ENCODE measurements at regions not wholly inside any gene's neighbourhood (a gene's known extent, or its start where the extent isn't known, plus 50 kb on each side); places are given as distances from the start of the nearest gene placed in this dataset.

- Histone ChIP-seq H3K36me3 (ENCODE audit: control insufficient read depth, insufficient read depth, low read length) (no peaks in the 10 kb centered on the region), H3K27me3 (ENCODE audit: control insufficient read depth, insufficient read depth, low read length) (no peaks in the 10 kb centered on the region), H3K27ac (ENCODE audit: low read depth, low read length) (no peak overlapping the region), H3K9me3 (ENCODE audit: control insufficient read depth, insufficient read depth, low read length) (no peaks in the 10 kb centered on the region), H3K4me3 (ENCODE audit: low read depth, low read length) (no peak overlapping the region), H3K4me1 (ENCODE audit: control insufficient read depth, insufficient read depth, low read length) (peaks cover under 1% of the 10 kb centered on the region)
- WGBS (ENCODE audit: insufficient coverage), result 88% methylated on average over 15 of the region's 18 CpGs
- no peak for DNase-seq (ENCODE audit: low read depth in 4 of 6, low spot score in 6 of 6)
These were observed 241.6 kb downstream of the SYK start for GRCh38 chr9:91043056-91043810.

DNA sequence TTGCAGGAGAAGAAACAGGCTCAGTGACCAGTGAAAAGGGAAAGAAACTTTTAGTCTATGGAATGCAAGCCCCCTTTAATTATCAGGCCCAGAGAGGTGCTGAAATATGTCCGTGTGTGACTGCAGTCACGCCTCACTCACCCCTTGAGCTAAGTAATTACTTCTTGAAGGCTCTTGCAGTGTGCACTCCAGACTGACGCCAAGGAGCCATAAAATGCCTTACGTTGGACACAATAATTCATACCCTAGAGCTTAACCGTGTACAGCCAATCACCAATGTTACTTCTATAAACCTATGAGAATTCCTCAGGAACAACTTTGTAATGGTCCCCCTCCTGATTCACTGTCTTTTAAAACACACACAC is 242.2 kb downstream of the SYK start:
- 45% methylated on average over 3 of the region's 5 CpGs for WGBS (ENCODE audit: insufficient coverage)
- Histone ChIP-seq H3K36me3 (ENCODE audit: control insufficient read depth, insufficient read depth, low read length) (no peaks in the 10 kb centered on the region), H3K27me3 (ENCODE audit: control insufficient read depth, insufficient read depth, low read length) (no peaks in the 10 kb centered on the region), H3K4me1 (ENCODE audit: control insufficient read depth, insufficient read depth, low read length) (no peaks in the 10 kb centered on the region), H3K4me3 (ENCODE audit: low read depth, low read length) (no peak overlapping the region), H3K27ac (ENCODE audit: low read depth, low read length) (no peak overlapping the region), H3K9me3 (ENCODE audit: control insufficient read depth, insufficient read depth, low read length) (no peaks in the 10 kb centered on the region)
- peak in 1 of 6 donors; percentile 44 for DNase-seq (ENCODE audit: low read depth in 4 of 6, low spot score in 6 of 6)

- Histone ChIP-seq H3K9me3 (ENCODE audit: control insufficient read depth, insufficient read depth, low read length) (no peaks in the 10 kb centered on the region), H3K4me3 (ENCODE audit: low read depth, low read length) (no peak overlapping the region), H3K27ac (ENCODE audit: low read depth, low read length) (no peak overlapping the region), H3K27me3 (ENCODE audit: control insufficient read depth, insufficient read depth, low read length) (no peaks in the 10 kb centered on the region), H3K36me3 (ENCODE audit: control insufficient read depth, insufficient read depth, low read length) (no peaks in the 10 kb centered on the region), H3K4me1 (ENCODE audit: control insufficient read depth, insufficient read depth, low read length) (no peaks in the 10 kb centered on the region)
- DNase-seq (ENCODE audit: low read depth in 4 of 6, low spot score in 6 of 6), result no peak
- 71% methylated on average over 1 of the region's 3 CpGs for WGBS (ENCODE audit: insufficient coverage)
These were observed 242.7 kb downstream of the SYK start for GRCh38 chr9:91044354-91044753.

DNA sequence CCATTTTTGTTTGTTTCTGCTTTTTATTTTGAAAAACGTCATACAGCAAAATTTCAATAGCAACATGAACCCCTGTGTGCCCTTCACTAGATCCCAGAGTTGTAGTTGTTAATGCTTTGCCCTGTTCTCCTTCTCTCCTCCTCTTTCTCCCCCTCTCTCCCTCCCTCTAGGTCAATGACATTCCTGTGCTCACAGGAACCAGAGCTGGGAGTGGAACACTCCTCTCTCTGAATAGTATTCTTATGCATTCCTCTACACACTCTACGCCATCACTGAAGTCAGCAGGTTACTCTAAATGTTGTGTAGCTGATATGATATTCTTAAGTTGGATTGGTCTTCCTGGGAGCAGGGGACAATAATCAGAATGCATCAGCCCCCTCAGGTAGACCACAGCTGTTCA is 243.4 kb downstream of the SYK start:
- no peak overlapping the region for H3K4me3 ChIP-seq (ENCODE audit: low read depth, low read length)
- no peaks in the 10 kb centered on the region for H3K27me3 ChIP-seq (ENCODE audit: control insufficient read depth, insufficient read depth, low read length)
- H3K27ac ChIP-seq (ENCODE audit: low read depth, low read length), result no peak overlapping the region
- no CpG with 5 or more reads among the region's 2 CpGs for WGBS (ENCODE audit: insufficient coverage)
- DNase-seq (ENCODE audit: low read depth in 4 of 6, low spot score in 6 of 6), result no peak
- H3K4me1 ChIP-seq (ENCODE audit: control insufficient read depth, insufficient read depth, low read length), result no peaks in the 10 kb centered on the region
- H3K36me3 ChIP-seq (ENCODE audit: control insufficient read depth, insufficient read depth, low read length), result no peaks in the 10 kb centered on the region
- no peaks in the 10 kb centered on the region for H3K9me3 ChIP-seq (ENCODE audit: control insufficient read depth, insufficient read depth, low read length)

DNA sequence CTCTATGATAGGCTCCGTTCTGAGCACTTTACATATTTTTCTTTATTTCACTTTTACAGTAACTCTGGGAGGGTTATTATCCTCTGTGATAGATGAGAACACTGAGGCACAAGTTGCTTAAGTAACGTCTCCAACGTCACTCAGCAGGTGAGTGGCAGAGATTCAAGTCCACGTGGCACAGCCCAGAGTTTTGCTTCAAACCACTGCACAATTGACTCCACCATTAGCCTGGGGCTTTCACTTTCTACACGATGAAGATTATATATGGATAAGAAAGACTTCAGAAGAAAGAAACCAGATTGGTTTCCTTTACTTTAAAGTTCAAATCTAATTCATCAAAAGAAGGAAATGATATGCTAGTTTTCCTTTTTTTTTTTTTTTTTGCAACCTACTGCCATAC is 245.9 kb downstream of the SYK start:
- no peak for DNase-seq (ENCODE audit: low read depth in 4 of 6, low spot score in 6 of 6)
- no peaks in the 10 kb centered on the region for H3K27me3 ChIP-seq (ENCODE audit: control insufficient read depth, insufficient read depth, low read length)
- no peaks in the 10 kb centered on the region for H3K4me1 ChIP-seq (ENCODE audit: control insufficient read depth, insufficient read depth, low read length)
- H3K27ac ChIP-seq (ENCODE audit: low read depth, low read length), result no peak overlapping the region
- WGBS (ENCODE audit: insufficient coverage), result 90% methylated on average over 2 of the region's 5 CpGs
- no peaks in the 10 kb centered on the region for H3K36me3 ChIP-seq (ENCODE audit: control insufficient read depth, insufficient read depth, low read length)
- H3K4me3 ChIP-seq (ENCODE audit: low read depth, low read length), result no peak overlapping the region
- no peaks in the 10 kb centered on the region for H3K9me3 ChIP-seq (ENCODE audit: control insufficient read depth, insufficient read depth, low read length)

- H3K9me3 ChIP-seq (ENCODE audit: control insufficient read depth, insufficient read depth, low read length), result no peaks in the 10 kb centered on the region
- 85% methylated on average over 7 of the region's 9 CpGs for WGBS (ENCODE audit: insufficient coverage)
- H3K36me3 ChIP-seq (ENCODE audit: control insufficient read depth, insufficient read depth, low read length), result no peaks in the 10 kb centered on the region
- H3K4me3 ChIP-seq (ENCODE audit: low read depth, low read length), result no peak overlapping the region
- DNase-seq (ENCODE audit: low read depth in 4 of 6, low spot score in 6 of 6), result no peak
- H3K27ac ChIP-seq (ENCODE audit: low read depth, low read length), result no peak overlapping the region
- H3K4me1 ChIP-seq (ENCODE audit: control insufficient read depth, insufficient read depth, low read length), result no peaks in the 10 kb centered on the region
- H3K27me3 ChIP-seq (ENCODE audit: control insufficient read depth, insufficient read depth, low read length), result no peaks in the 10 kb centered on the region
These were observed 246.5 kb downstream of the SYK start for GRCh38 chr9:91047993-91048607.

GRCh38 chr9:91048749-91049148 is 247.1 kb downstream of the SYK start:
- H3K4me3 ChIP-seq (ENCODE audit: low read depth, low read length), result no peak overlapping the region
- no peaks in the 10 kb centered on the region for H3K9me3 ChIP-seq (ENCODE audit: control insufficient read depth, insufficient read depth, low read length)
- no peaks in the 10 kb centered on the region for H3K27me3 ChIP-seq (ENCODE audit: control insufficient read depth, insufficient read depth, low read length)
- no peak for DNase-seq (ENCODE audit: low read depth in 4 of 6, low spot score in 6 of 6)
- H3K36me3 ChIP-seq (ENCODE audit: control insufficient read depth, insufficient read depth, low read length), result no peaks in the 10 kb centered on the region
- no CpG with 5 or more reads among the region's 2 CpGs for WGBS (ENCODE audit: insufficient coverage)
- H3K4me1 ChIP-seq (ENCODE audit: control insufficient read depth, insufficient read depth, low read length), result no peaks in the 10 kb centered on the region
- H3K27ac ChIP-seq (ENCODE audit: low read depth, low read length), result no peak overlapping the region

- WGBS (ENCODE audit: insufficient coverage), result no CpG with 5 or more reads among the region's 2 CpGs
These were observed 252.2 kb downstream of the SYK start for GRCh38 chr9:91053824-91054223.

GRCh38 chr9:91055845-91056244 is 254.2 kb downstream of the SYK start:
- Histone ChIP-seq H3K27me3 (ENCODE audit: control insufficient read depth, insufficient read depth, low read length) (no peaks in the 10 kb centered on the region), H3K4me1 (ENCODE audit: control insufficient read depth, insufficient read depth, low read length) (no peaks in the 10 kb centered on the region), H3K27ac (ENCODE audit: low read depth, low read length) (no peak overlapping the region), H3K4me3 (ENCODE audit: low read depth, low read length) (no peak overlapping the region), H3K9me3 (ENCODE audit: control insufficient read depth, insufficient read depth, low read length) (no peaks in the 10 kb centered on the region), H3K36me3 (ENCODE audit: control insufficient read depth, insufficient read depth, low read length) (no peaks in the 10 kb centered on the region)
- WGBS (ENCODE audit: insufficient coverage), result no CpG with 5 or more reads among the region's 3 CpGs
- DNase-seq (ENCODE audit: low read depth in 4 of 6, low spot score in 6 of 6), result no peak

More at GRCh38 chr9:91053824-91054223, 252.2 kb downstream of the SYK start:
- Histone ChIP-seq H3K4me1 (ENCODE audit: control insufficient read depth, insufficient read depth, low read length) (no peaks in the 10 kb centered on the region), H3K27ac (ENCODE audit: low read depth, low read length) (no peak overlapping the region), H3K9me3 (ENCODE audit: control insufficient read depth, insufficient read depth, low read length) (no peaks in the 10 kb centered on the region), H3K36me3 (ENCODE audit: control insufficient read depth, insufficient read depth, low read length) (no peaks in the 10 kb centered on the region), H3K27me3 (ENCODE audit: control insufficient read depth, insufficient read depth, low read length) (no peaks in the 10 kb centered on the region), H3K4me3 (ENCODE audit: low read depth, low read length) (no peak overlapping the region)
- DNase-seq (ENCODE audit: low read depth in 4 of 6, low spot score in 6 of 6), result no peak

DNA sequence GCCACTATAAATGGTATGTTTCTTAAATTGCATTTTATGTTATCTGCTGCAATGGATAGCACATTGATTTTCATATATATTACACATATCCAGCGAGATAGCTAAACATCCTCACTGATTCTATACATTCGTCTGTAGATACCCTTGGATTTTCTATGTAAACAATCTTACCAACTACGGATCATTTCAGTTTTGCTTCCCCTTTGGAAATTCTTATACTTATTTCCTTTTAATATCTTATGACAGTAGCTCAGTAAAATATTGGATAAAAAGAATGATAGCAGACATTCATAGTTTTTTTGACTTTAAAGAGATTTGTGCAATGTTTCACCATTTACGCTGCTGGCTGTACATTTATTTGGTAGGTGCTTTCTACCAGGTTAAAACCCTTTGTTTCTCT is 254.9 kb downstream of the SYK start:
- H3K4me1 ChIP-seq (ENCODE audit: control insufficient read depth, insufficient read depth, low read length), result no peaks in the 10 kb centered on the region
- no CpG with 5 or more reads among the region's 4 CpGs for WGBS (ENCODE audit: insufficient coverage)
- no peak for DNase-seq (ENCODE audit: low read depth in 4 of 6, low spot score in 6 of 6)
- no peaks in the 10 kb centered on the region for H3K27me3 ChIP-seq (ENCODE audit: control insufficient read depth, insufficient read depth, low read length)
- no peaks in the 10 kb centered on the region for H3K36me3 ChIP-seq (ENCODE audit: control insufficient read depth, insufficient read depth, low read length)
- no peak overlapping the region for H3K27ac ChIP-seq (ENCODE audit: low read depth, low read length)
- no peaks in the 10 kb centered on the region for H3K9me3 ChIP-seq (ENCODE audit: control insufficient read depth, insufficient read depth, low read length)
- H3K4me3 ChIP-seq (ENCODE audit: low read depth, low read length), result no peak overlapping the region

Data from spinal cord (tissue), 9 donors.